Islet of Langerhans (tissue), 1 donor: ENCODE measurements at regions not wholly inside any gene's neighbourhood (a gene's known extent, or its start where the extent isn't known, plus 50 kb on each side); places are given as distances from the start of the nearest gene placed in this dataset.

ENCODE experiments used
- FAIRE-seq: peaks from one replicate; lab custom pipeline; 2011; peaks lifted over from hg19 to GRCh38; lab: Jason Lieb, UNC

- peak; percentile 38 for FAIRE-seq
Observed at GRCh38 chrX:20374450-20374849, 107.7 kb upstream of the RPS6KA3 start.

GRCh38 chrX:20373063-20373462 lies 106.4 kb upstream of the RPS6KA3 start:
- FAIRE-seq, result no peak

- peak; percentile 95 for FAIRE-seq
Observed at GRCh38 chrX:20372533-20372932, 105.8 kb upstream of the RPS6KA3 start.

DNA sequence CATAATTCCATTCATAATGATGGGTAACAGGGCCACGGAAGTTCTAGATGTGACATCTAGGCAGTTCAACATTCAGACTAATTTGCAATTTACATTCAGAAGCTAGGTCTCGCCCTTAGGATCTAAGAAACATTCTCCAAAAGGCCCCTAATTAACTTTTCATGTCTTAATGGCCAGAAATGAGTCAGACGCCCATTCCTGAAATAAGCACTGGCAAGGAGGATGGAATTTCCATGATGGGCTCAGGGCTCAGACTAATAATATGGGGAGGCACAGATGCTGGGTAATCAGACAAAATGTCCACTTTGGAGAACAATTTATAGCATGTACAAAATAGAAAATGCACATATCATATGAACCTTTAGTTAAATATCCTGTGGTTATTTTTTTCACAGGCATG lies 102.8 kb upstream of the RPS6KA3 start:
- no peak for FAIRE-seq

DNA sequence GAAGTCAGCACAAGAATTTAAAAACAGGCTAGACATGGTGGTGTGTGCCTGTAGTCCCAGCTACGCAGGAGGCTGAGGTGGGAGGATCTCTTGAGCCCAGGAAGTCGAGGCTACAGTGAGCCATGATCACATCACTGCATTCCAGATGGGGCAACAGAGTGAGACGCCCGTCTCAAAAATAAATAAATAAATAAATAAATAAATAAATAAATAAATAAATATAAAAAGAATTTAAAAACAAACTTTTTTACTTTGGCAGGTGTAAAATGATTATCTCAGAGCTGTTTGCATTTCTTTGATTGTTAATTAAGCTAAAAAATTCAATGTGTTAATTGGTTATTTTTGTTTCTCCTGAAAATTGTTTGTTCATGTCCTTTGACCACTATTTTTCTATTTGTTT lies 97.5 kb upstream of the RPS6KA3 start:
- no peak for FAIRE-seq

DNA sequence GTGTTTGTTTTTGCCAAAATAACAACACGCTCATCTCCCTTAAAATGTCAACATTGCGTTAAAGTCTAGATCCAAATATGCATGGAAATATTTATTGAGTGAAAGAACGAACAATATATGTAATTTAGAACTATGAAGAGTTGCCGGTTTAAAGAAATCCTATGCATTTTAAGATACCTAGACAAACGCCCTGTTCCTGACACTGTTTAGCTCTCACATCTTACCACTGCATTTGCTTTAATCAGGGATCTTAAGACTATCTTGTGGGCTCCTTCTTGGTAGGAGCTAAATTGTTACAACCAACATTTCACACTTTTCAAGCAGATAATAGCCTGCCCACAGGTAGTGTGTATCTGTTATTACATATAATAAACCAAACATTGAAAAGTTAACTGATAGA lies 96.6 kb upstream of the RPS6KA3 start:
- no peak for FAIRE-seq

GRCh38 chrX:20362268-20363267 lies 95.9 kb upstream of the RPS6KA3 start:
- peak; percentile 99 for FAIRE-seq

DNA sequence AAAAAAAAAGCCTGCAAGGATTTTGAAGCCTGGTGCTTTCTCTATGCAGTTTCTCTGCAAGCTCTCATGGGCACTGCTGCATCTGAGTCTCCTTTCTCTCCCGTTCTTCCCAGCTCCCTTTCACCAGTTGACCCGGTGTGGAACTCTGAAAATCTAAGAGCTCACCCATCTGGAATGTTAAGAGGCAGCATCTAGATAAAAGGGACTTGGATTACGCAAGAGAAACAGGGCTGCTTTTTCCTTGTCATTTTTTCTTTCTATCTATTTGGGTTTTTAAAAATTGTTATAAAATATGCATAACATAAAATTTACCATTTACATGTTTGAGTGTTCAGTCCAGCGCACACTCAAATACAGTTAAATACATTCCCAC lies 95.2 kb upstream of the RPS6KA3 start:
- FAIRE-seq, result peak; percentile 17

DNA sequence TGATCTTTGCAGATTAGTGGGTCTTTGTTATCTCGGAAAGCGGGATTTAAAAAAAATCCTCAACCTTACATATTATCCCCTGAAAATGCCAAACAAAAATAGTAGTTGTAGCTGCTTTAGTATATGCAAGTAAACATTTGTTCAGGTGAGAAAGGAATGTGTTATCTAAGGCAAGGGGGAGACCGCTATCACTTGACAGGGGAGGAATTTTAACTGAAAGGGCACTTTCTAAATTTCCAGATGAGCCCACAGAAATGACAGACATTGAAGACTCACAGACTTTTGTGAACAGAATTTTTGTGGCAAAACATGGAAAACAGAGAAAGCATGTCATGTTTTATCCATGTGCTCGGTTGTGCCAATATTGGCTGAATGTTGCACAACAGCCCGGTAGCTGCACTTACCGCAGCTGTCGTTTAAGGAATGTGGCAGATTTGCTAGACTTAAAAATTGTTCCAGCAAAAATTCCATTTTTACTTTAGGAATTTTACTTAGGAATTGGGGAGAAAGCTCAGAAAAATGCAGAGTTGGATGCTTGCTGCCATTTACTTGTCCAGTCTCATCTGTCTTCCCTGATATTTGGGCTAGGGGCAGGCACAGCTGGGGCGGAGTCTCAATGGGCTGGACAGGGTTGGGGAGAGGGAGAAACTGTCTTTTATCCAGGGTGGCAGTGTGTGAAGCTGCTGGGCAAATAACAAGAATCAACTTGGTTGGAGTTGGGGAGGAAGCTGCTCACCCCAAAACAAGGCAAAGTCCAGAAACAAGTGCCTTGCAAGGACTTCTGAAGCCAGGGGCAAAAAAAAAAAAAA lies 94.6 kb upstream of the RPS6KA3 start:
- peak; percentile 77 for FAIRE-seq

DNA sequence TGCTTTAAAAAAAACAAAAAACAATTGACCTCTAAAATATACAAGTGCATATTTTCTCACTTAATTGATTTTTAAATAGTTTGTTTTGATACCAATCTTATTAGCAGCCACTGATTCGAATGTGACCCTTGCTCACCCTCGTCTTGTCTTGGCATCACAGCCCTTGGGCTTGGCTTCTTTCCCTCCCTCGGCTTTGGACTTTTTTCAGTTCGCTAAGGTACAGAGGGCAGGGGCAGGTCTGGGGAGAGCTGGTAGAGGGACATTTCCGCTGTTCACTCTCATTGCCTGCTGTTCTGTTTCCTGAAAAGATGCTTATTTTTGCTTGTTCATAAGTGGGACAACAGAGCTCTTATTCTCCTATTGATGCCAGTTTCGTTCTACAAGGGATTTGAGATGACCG lies 88.5 kb upstream of the RPS6KA3 start:
- FAIRE-seq, result no peak

DNA sequence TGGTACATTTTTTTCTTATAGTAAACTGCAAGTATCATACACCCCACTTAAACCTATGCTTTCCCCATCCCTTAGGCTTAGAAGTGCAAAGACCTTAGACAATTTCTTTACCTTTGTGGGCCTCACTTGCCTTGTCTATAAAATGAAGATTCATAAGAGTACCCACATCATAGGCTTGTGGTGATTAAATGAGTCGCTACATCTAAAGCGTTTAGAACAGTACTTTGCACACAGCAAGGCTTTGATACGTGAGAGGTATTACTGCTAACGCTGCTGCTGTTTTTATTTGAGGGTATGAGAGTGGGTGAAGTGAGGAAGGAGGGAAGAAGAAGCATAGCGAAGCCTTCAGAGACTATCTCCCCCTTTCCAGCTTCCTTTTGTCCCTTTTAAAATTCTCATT lies 87.8 kb upstream of the RPS6KA3 start:
- no peak for FAIRE-seq

DNA sequence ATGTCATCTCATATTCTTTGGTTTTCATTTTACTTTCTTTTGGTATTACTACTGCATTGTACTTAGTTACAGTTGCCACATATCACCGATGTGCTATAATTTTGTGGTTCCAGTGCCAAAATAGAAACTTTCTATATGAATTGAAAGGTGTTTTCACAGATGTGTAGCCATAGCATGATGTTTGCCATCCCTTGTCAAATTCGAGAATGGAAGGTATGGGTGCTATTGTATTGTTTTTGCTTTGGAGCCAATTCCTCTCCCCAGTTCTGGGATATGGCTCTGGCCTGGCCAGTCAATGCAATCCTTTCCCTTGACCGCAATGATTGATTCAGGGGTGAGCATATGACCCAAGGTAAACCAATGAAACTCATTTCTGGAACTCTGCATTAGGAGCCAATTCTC lies 86.2 kb upstream of the RPS6KA3 start:
- no peak for FAIRE-seq

- FAIRE-seq, result no peak
Observed at GRCh38 chrX:20352504-20352903, 85.8 kb upstream of the RPS6KA3 start.

DNA sequence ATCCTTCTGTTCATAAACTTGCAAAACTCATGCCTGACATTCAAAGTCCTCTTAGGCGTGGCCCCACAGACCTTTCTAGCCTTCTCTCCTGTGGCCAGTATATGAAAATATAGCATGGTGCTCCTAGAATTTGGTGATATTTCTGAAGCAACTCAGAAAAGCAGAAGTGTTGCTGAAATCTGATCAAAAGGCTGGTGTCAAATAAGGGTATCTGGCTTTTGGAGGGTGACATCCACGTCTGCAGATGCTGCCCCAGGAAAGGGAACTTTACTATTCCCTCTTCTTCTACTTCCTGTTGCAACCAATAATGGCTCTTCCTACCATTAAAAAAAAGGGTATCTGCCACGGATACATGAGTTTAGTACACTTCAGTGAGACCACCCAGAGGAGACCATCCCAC lies 83.9 kb upstream of the RPS6KA3 start:
- no peak for FAIRE-seq

GRCh38 chrX:20348139-20348538 lies 81.4 kb upstream of the RPS6KA3 start:
- no peak for FAIRE-seq

GRCh38 chrX:20347481-20347880 lies 80.8 kb upstream of the RPS6KA3 start:
- no peak for FAIRE-seq

- no peak for FAIRE-seq
Observed at GRCh38 chrX:20333672-20334071, 67.0 kb upstream of the RPS6KA3 start.

DNA sequence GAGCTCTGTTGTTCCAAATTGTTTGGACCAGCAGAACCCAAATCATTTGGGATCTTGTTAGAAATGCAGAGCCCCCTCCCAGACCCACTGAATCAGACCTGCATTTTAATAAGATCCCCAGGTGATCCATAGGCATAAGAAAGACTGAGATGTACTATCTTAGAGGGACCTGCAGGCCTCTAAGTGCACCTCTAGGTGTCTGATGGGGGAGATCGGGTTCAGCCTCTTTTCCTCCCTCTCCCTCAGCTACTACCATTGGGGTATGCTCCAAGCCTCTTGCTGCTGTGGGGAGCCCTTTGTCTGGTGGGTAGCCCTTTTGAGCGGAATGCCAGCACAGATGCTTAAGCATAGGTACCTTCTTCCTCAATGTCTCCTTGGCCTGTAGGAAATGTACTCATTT lies 63.8 kb upstream of the RPS6KA3 start:
- FAIRE-seq, result no peak

DNA sequence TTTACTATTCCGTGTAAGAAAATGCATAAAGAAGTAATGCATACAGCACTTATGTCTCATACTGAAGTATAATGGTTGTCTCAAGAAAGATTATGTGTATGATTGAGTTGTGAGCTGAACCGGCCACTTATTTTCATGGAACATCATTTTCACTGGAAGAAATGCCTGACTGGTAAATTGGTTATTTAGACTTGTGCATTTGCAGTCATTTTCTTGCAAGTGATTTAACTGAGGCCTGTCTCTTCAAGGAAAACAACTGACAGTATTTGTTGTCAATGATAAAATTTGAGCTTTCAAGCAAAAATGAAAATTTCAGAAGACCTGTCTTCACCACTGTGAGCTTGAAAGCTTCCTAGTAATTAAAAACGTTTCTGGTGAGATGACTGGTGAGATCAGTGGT lies 62.7 kb upstream of the RPS6KA3 start:
- no peak for FAIRE-seq

DNA sequence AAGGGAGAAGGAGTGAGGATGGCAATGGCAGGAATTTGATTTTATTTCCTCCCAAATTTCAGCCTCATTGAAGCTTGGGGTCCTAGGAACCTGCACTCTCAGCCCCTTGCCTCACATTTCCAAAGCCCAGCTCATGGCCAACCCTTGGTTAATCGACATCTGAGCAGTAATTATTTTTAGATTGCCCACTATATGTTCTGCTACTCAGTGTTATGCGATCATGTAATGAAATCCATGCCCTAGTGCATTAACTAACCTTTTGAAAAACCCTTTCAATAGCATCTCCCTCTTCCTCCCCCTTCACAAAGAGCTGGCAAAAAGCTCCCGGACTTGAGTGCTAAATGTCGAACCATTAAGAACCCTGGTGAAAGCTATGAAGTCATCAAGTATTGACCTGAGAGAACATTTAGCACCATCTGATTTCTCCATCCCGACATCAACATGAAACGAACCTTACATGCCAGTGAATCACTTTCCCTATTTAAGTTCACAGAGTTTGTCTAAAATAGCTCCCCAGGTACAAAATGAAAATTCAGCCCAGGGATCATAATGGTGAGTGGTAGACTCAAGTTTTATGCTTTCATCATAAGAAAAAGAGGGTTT lies 59.2 kb upstream of the RPS6KA3 start:
- no peak for FAIRE-seq

- no peak for FAIRE-seq
Observed at GRCh38 chrX:20322887-20323286, 56.2 kb upstream of the RPS6KA3 start.

GRCh38 chrX:20320461-20321159 lies 53.9 kb upstream of the RPS6KA3 start:
- peak; percentile 82 for FAIRE-seq
